GM21576 (cell line): ENCODE measurements at regions not wholly inside any gene's neighbourhood (a gene's known extent, or its start where the extent isn't known, plus 50 kb on each side); places are given as distances from the start of the nearest gene placed in this dataset.

ENCODE experiments used
- ATAC-seq: cut with Tn5 transposase; IDR thresholded peaks from one replicate; pipeline ENCODE4 v1.9.1; 2021; ENCODE audit warnings: mild to moderate bottlenecking, moderate library complexity; ENCODE audit not compliant: unreplicated experiment

DNA sequence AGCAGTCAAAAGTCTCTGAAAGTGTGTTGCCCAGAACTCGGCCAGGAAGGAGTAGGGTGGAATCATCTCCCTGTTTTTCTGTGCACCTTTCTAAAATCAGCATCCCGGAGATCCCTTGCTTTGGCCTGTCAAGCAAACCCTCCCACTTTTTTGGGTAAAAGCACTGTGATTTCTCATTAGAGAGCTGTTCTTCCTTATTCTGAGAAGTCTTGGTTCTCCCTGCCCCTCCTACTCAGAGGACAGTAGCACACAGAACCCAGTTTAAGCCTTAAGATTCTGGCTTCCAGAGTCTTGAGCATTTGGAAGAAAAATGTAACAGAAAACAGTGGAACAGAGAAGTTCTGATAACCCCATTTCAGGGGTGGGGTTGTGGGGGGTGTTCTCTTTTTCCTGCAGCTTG is 52.6 kb upstream of the KATNAL1 start:
- ATAC-seq = no peak

DNA sequence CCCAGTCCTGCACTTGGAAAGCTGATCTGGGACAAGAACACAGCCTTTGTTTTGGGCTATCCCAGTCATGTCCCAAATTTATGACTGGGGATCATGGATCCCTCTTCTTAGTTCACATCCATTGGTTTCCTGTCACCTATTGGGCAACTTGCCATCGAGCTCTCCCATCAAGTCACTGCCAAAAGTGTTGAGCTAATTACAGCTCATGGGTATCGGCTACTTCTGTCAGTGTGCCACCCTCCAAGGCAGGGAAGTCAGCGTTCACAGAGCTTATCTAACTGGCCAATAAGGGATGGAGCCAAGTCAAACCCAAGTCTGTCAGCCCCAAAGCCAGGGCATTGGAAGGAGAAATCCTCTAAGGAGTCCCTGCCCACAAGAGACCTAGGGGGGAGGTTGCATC is 53.2 kb upstream of the KATNAL1 start:
- ATAC-seq = no peak

DNA sequence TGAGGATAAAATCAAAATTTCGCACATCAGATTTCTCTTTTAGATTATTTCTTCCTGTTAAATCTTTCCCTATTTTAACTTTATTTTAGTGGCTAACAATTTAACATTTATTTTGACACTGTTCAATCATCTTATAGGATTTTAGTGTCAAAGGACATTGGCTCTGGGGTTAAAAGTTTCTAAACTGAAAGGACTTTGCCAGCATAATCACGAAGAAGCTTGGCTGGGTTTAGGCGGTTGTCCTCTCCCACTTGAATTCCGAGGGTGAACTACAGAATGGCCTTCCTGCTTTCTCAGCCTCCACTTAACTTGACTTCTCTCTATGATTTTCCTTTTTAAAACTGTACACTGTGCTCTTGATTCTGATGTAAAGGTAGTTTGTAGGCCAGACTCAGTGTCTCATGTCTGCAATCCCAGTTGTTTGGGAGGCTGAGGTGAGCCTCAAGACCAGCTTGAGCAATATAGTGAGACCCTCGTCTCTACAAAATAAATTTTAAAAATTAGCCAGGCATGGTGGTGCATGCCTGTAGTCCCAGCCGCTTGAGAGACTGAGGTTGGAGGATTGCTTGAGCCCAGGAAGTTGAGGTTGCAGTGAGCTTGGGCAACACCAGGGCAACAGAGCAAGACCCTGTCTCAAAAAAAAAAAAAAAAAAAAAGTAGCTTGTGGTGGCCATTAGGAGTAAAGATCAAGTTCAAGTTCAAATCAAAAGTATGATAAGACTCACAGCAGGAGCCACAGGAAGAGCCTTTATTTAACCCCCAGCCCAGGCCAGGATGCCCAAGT is 54.8 kb upstream of the KATNAL1 start:
- no peak for ATAC-seq

DNA sequence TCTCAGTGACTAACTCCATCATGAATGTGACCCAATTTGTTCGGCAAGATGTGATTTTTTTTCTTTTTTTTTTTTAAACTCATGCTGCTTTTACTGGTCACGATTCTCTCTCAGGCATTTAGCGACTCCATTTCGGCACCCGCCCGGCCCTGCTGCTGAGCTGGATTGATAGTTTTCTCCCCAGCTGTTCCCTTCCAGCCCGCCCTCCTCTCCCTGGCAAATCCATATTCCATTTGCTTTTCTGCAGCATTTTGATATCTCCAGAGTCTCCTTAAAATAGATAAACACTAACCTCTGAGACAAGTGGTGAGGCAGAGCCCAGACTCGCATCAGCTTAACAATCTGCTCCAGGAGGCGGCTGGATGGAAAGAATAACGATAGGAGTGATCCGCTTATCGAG is 55.5 kb upstream of the KATNAL1 start:
- ATAC-seq = no peak

DNA sequence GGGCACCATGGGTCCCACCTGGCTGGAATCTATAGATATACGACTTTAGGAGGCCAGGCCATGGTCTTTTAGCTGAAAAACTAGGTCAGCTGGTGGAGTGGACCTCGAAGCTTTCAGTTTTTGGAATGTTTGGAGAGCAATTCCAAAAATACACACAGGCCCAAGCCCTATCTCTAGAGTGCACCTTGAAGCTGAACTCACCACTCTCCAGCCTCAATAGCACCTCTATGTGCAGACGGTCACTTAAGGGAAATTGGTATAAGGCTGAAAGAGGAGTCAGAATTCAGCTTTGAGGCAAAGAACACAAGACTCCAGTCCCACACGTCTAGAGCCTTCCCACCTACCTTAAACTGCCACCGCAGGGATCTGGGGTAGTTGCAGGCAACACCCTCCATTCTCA is 56.4 kb upstream of the KATNAL1 start:
- no peak for ATAC-seq

DNA sequence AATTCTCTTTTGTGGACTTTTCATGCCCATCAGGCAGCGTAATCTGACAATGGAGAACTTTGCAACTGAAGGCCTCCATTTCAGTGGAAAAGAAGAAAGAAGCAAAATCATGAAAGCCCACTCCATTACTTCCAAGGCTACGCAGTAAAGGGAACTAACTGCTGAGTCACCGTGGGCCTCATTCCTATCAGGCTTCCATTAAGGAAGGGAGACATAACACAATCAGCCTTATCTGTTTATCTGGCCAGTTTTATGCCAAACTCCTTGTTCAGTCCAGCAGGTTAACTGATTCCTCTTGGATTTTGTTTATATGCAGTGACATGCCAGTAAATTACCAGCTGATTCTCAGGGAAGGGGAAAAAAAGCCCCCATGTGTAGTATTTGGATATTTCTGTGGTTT is 56.8 kb upstream of the KATNAL1 start:
- ATAC-seq = no peak

DNA sequence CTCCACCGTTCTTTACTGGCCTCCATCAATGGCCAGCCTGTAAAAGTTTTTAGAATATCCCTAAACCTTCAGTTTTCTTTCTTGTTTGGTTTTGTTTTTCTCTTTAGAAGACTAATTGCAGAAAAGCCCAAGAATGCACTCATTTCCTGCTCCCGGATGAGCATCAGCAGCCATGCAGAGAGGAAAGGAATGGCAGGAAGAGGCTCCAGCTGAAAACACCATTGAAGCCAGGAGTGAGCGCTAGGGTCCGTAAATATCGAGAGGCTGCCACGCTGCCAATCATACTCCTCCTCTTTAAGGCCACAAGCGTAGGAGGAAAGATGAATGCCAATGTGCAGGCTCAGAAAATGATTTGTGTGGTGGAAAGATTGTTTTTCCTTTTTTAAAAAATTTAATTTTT is 57.4 kb upstream of the UBE2L5 start:
- no peak for ATAC-seq

DNA sequence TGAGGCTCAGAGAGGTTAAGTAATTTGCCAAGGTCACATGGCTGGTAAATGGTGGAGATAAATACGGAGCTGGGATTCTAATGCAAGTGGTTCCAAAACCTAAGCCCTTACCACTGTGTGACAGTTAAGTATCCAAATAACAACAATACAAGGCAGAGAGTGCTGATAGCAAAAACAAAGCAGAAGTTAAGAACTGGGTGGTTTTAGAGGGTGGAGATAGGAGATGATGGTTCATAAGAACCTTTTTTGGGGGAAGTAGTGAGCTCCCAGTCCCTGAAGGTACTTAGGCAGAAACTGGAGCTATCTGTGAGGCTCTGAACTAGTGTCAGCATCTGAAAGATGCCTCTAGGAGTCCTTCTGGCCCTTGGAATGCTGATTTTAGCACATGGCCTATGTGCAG is 56.2 kb upstream of the UBE2L5 start:
- no peak for ATAC-seq

DNA sequence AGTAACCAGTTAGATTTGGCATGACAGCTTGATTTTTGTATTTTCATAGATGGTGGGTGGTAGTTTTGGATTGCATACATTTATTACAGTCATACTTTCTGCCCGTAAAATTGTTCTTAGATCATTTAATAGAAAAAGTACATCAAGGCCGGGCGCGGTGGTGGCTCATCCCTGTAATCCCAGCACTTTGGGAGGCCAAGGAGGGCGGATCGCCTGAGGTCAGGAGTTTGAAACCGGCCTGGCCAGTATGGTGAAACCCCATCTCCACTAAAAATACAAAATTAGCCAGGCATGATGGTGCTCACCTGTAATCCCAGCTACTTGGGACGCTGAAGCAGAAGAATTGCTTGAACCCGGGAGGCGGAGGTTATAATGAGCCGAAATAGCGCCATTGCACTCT is 55.0 kb upstream of the UBE2L5 start:
- no peak for ATAC-seq

DNA sequence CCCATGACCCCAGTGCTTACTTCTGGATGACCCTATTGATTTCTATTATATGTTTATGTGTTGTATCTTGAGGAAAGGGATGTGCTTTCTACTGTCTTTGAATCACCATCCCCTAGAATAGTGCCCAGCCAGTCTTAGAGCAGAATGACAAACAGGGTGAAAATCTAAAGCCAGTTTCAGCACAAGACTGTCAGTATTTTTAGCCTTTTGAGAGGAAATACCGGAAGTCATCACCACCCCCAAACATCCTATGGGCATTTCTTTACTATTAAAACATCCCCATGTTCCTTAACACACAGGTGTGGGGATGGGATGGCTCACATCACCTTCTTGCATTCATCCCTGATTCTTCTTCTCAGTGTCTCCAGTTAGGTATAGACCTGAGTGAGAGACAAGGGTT is 52.1 kb upstream of the UBE2L5 start:
- ATAC-seq = no peak

DNA sequence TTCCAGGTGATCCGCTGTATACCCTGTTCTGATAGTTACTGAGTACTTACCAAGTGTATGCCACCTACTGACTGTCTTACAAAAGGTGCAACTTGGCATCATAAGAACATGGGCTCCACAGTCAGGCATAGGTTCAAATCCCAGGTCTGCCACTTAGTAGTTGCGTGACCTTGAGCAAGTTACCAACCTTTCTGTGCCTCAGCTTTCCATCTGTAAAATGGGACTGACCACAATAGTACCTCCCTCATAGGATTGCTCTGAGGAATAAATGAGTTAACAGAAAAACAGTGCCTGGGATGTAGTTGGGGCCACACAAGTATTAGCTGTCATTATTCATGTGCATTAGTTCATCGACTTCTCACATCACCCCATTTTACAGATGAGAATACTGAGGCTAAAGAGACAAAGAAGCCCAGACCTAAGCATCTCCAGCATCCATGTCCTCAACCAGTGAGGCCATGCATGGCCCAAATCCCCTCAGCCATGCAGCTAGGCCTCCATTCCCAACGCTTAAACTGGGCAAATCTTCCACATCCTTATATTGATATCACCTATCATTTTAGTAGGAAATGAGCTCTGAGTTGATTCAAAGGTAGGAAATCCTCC is 51.3 kb upstream of the UBE2L5 start:
- no peak for ATAC-seq

DNA sequence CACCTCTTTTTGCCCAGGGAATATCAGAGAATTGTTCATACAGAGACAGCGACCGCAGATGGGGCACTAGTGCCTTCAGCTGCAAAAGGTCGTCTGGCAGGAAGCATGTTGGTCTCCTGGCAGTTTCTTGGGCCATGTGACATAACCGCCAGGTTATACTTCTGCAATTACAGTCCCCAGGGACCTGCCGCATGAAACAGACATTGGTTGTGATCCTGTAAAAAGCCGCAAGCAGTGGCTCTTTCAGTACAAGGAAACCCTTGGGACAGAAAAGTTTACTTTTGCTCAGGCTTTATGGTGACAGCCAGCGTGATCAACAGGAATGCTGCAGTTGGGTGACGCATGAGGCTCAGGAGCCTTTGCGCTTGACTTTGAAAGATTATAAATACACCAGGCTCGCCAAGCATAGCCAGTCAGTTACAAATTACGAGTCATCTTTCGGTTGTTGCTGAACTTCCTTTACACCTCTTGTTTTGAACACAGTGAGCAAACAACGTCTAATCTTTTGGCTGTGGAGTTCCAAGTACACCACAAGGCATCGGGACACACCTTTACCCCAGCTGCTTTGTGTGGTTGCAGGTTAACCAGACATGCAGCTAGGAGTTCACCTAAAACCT is 50.5 kb upstream of the UBE2L5 start:
- ATAC-seq = peak; percentile 66
